ENCODE measurements at regions not wholly inside any gene's neighbourhood (a gene's known extent, or its start where the extent isn't known, plus 50 kb on each side); places are given as distances from the start of the nearest gene placed in this dataset.
"Not testable (repeated sequence)": the region's sequence is repeated elsewhere in the genome, so short reads cannot be mapped to it uniquely, and the experiment has no call there.

DNA sequence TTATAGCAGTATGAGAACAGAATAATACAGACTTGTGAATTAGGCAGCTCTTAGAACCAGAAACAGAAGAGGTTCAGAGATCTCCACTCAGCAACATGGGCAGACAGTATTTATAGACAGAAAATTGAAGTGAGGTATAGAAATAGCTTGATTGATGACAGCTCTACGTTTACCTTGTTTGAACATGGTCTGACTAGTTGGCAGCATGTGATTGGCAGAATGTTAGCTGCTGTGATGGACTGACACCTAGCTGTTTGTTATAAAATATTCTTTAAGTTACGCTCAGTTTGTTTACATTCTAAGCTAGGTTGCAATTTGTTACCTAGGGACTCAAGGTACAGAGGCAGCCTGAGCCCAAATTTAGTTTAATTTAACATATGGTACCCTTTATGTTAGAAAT, 73.7 kb upstream of the TMEM229A start:
- Mint-ChIP-seq H3K27ac (no peak overlapping the region), H3K9me3 (peaks cover 26% of the 10 kb centered on the region), H3K4me3 (no peak overlapping the region), H3K27me3 (ENCODE audit: low read depth) (peaks cover 4% of the 10 kb centered on the region; the same call in 1 of the 2 replicates), H3K36me3 (peaks cover 21% of the 10 kb centered on the region), H3K4me1 (no peaks in the 10 kb centered on the region)
- ChIA-PET CTCF (no interaction called here), POLR2A (no interaction called here)
- no peak for TF ChIP-seq TP53 (CRISPR knock-in tag; IDR thresholded peaks at IDR 0.05)
- TF ChIP-seq EMX1 (CRISPR knock-in tag; IDR thresholded peaks at IDR 0.05): no peak
- TF ChIP-seq NFYB (CRISPR knock-in tag; conservative IDR thresholded peaks at IDR 0.05; ENCODE audit: low read depth): no peak
- TF ChIP-seq, protein P1, sequence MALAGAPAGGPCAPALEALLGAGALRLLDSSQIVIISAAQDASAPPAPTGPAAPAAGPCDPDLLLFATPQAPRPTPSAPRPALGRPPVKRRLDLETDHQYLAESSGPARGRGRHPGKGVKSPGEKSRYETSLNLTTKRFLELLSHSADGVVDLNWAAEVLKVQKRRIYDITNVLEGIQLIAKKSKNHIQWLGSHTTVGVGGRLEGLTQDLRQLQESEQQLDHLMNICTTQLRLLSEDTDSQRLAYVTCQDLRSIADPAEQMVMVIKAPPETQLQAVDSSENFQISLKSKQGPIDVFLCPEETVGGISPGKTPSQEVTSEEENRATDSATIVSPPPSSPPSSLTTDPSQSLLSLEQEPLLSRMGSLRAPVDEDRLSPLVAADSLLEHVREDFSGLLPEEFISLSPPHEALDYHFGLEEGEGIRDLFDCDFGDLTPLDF (CRISPR knock-in tag; IDR thresholded peaks at IDR 0.05): no peak
- TF ChIP-seq ZBTB21 (CRISPR knock-in tag; IDR thresholded peaks at IDR 0.05; ENCODE audit: borderline replicate concordance): no peak
- TF ChIP-seq GTF2I (CRISPR knock-in tag; conservative IDR thresholded peaks at IDR 0.05): no peak
- no peak for TF ChIP-seq NR3C1 (CRISPR knock-in tag; conservative IDR thresholded peaks at IDR 0.05; ENCODE audit: low read depth)
- DNase-seq (ENCODE audit: low spot score) (no peak), ATAC-seq (no peak)

- H3K4me3 Mint-ChIP-seq: no peak overlapping the region
- ATAC-seq: peak; percentile 51
These were observed 68.4 kb upstream of the TMEM229A start for GRCh38 chr7:124101173-124101768.

GRCh38 chr7:124100190-124100589, 67.3 kb upstream of the TMEM229A start:
- peaks cover 4% of the 10 kb centered on the region; the same call in 1 of the 2 replicates for H3K27me3 Mint-ChIP-seq (ENCODE audit: low read depth)
- H3K36me3 Mint-ChIP-seq: peaks cover 36% of the 10 kb centered on the region
- ATAC-seq (no peak), DNase-seq (ENCODE audit: low spot score) (no peak)
- no peak overlapping the region for H3K27ac Mint-ChIP-seq
- peaks cover 15% of the 10 kb centered on the region for H3K4me1 Mint-ChIP-seq
- no peak for TF ChIP-seq ZNF138 (CRISPR knock-in tag; conservative IDR thresholded peaks at IDR 0.05)
- ChIA-PET CTCF (interaction anchor here (0.7 to 2.1 kb wide), 8 partner anchors 11 to 757 kb away, joined by 3 to 11 read pairs (median 3); no protein-coding TSS in a partner anchor), POLR2A (no interaction called here)
- H3K9me3 Mint-ChIP-seq: peaks cover 41% of the 10 kb centered on the region
- no peak overlapping the region for H3K4me3 Mint-ChIP-seq

More at GRCh38 chr7:124101173-124101768, 68.4 kb upstream of the TMEM229A start:
- Mint-ChIP-seq H3K27me3 (ENCODE audit: low read depth) (peaks cover 4% of the 10 kb centered on the region; the same call in 1 of the 2 replicates), H3K4me1 (peaks cover 15% of the 10 kb centered on the region), H3K27ac (no peak overlapping the region), H3K36me3 (peaks cover 36% of the 10 kb centered on the region), H3K9me3 (peaks cover 41% of the 10 kb centered on the region)
- CTCF ChIA-PET: interaction anchor here (0.6 to 2.1 kb wide), 10 partner anchors 11 to 756 kb away, joined by 3 to 11 read pairs (median 3); no protein-coding TSS in a partner anchor
- TF ChIP-seq CTCF (IDR thresholded peaks at IDR 0.05) (peak; percentile 53), MXD4 (CRISPR knock-in tag; IDR thresholded peaks at IDR 0.05; ENCODE audit: borderline replicate concordance) (no peak)
- DNase-seq (ENCODE audit: low spot score): peak; percentile 22
- POLR2A ChIA-PET: no interaction called here

DNA sequence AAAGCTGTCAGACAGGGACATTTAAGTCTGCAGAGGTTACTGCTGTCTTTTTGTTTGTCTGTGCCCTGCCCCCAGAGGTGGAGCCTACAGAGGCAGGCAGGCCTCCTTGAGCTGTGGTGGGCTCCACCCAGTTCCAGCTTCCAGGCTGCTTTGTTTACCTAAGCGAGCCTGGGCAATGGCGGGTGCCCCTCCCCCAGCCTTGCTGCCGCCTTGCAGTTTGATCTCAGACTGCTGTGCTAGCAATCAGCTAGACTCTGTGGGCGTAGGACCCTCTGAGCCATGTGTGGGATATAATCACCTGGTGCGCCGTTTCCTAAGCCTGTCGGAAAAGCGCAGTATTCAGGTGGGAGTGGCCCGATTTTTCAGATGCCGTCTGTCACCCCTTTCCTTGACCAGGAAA, 66.7 kb upstream of the TMEM229A start:
- TF ChIP-seq FOXK1 (CRISPR knock-in tag; IDR thresholded peaks at IDR 0.05): 0 out of 2 replicates have a peak, but pooled peaks have one; percentile 29
- Mint-ChIP-seq H3K36me3 (peaks cover 32% of the 10 kb centered on the region), H3K4me1 (peaks cover 15% of the 10 kb centered on the region), H3K9me3 (peaks cover 37% of the 10 kb centered on the region), H3K27ac (peak overlapping the region; percentile 36; the same call in 1 of the 2 replicates)
- CTCF ChIA-PET: interaction anchor here (1.5 kb wide), 1 partner anchor 147 kb away, joined by 3 read pairs; no protein-coding TSS in a partner anchor
- POLR2A ChIA-PET; H3K4me3 Mint-ChIP-seq; ATAC-seq; H3K27me3 Mint-ChIP-seq (ENCODE audit: low read depth): not testable (repeated sequence)
- peak; percentile 22 for DNase-seq (ENCODE audit: low spot score)

GRCh38 chr7:124089621-124090020, 56.8 kb upstream of the TMEM229A start:
- Mint-ChIP-seq H3K36me3 (no peaks in the 10 kb centered on the region), H3K27me3 (ENCODE audit: low read depth) (no peaks in the 10 kb centered on the region), H3K9me3 (no peaks in the 10 kb centered on the region), H3K4me1 (no peaks in the 10 kb centered on the region), H3K27ac (no peak overlapping the region), H3K4me3 (no peak overlapping the region)
- TF ChIP-seq ZNF671 (CRISPR knock-in tag; IDR thresholded peaks at IDR 0.05) (no peak), CBFB (CRISPR knock-in tag; IDR thresholded peaks at IDR 0.05; ENCODE audit: low read depth) (no peak), ZNF219 (CRISPR knock-in tag; IDR thresholded peaks at IDR 0.05; ENCODE audit: borderline replicate concordance) (no peak), NFATC4 (CRISPR knock-in tag; IDR thresholded peaks at IDR 0.05) (no peak), NFE2L1 (CRISPR knock-in tag; IDR thresholded peaks at IDR 0.05) (no peak)
- TF ChIP-seq, protein P2, sequence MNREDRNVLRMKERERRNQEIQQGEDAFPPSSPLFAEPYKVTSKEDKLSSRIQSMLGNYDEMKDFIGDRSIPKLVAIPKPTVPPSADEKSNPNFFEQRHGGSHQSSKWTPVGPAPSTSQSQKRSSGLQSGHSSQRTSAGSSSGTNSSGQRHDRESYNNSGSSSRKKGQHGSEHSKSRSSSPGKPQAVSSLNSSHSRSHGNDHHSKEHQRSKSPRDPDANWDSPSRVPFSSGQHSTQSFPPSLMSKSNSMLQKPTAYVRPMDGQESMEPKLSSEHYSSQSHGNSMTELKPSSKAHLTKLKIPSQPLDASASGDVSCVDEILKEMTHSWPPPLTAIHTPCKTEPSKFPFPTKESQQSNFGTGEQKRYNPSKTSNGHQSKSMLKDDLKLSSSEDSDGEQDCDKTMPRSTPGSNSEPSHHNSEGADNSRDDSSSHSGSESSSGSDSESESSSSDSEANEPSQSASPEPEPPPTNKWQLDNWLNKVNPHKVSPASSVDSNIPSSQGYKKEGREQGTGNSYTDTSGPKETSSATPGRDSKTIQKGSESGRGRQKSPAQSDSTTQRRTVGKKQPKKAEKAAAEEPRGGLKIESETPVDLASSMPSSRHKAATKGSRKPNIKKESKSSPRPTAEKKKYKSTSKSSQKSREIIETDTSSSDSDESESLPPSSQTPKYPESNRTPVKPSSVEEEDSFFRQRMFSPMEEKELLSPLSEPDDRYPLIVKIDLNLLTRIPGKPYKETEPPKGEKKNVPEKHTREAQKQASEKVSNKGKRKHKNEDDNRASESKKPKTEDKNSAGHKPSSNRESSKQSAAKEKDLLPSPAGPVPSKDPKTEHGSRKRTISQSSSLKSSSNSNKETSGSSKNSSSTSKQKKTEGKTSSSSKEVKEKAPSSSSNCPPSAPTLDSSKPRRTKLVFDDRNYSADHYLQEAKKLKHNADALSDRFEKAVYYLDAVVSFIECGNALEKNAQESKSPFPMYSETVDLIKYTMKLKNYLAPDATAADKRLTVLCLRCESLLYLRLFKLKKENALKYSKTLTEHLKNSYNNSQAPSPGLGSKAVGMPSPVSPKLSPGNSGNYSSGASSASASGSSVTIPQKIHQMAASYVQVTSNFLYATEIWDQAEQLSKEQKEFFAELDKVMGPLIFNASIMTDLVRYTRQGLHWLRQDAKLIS (CRISPR knock-in tag; IDR thresholded peaks at IDR 0.05; ENCODE audit: borderline replicate concordance): no peak
- POLR2A ChIA-PET: no interaction called here
- DNase-seq (ENCODE audit: low spot score) (no peak), ATAC-seq (no peak)
- CTCF ChIA-PET: interaction anchor here (1.3 kb wide), 1 partner anchor 11 kb away, joined by 4 read pairs; no protein-coding TSS in a partner anchor

Measured in WTC11 (cell line).